ENCODE measurements at regions not wholly inside any gene's neighbourhood (a gene's known extent, or its start where the extent isn't known, plus 50 kb on each side); places are given as distances from the start of the nearest gene placed in this dataset.

DNA sequence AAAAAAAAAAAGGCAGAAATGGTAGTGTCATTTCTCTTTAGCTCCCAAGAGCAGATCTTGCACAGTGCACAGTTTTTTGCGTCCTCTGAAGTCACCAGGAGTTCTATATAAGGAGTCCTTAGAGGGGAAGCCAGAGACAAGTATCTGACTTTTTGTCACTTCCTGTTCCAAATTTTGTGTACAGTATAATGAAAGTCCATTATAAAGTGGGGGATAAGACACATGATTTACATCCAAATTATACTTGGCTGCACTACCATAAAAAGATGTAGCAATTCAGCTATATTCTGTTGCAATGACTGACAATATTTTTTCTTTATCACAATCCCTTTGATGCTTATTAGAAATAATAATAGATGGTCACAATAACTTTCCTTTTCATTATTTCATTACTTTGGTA is 1276.9 kb upstream of the ADGRL2 start:
- TF ChIP-seq CTCF (IDR thresholded peaks at IDR 0.05) (no peak), POLR2A (IDR thresholded peaks at IDR 0.05) (no peak)

Data from prostate gland (tissue), 2 donors.